ENCODE measurements at regions not wholly inside any gene's neighbourhood (a gene's known extent, or its start where the extent isn't known, plus 50 kb on each side); places are given as distances from the start of the nearest gene placed in this dataset.
"Not testable (repeated sequence)": the region's sequence is repeated elsewhere in the genome, so short reads cannot be mapped to it uniquely, and the experiment has no call there.

GRCh38 chr14:81728447-81728846 is 194.8 kb upstream of the SEL1L start:
- intact Hi-C loops (cut with DNase I): no loop called here
- ATAC-seq: no peak
- DNase-seq: no peak

DNA sequence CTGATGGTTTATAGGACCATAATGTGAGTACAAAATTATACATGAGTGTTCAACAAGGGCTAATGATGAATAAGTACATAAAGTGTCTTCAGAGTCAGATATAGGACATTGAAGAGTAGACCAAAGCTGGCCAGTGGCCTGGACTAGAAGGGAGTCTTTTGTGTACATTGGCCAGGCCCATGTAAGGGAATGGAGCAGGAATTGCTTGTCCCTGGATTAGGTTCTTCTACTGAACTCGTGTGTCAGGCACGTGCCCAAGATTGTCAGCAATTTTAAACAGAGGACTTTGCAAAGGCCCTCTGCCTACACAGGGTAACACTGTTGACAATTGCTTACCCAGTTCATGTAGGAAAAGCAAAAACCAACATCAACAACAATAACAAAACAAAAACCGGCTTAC is 196.0 kb upstream of the SEL1L start:
- ATAC-seq: no peak
- intact Hi-C loops (cut with DNase I): no loop called here

GRCh38 chr14:81737938-81738337 is 204.3 kb upstream of the SEL1L start:
- ATAC-seq (no peak), DNase-seq (no peak)
- intact Hi-C loops (cut with DNase I): no loop called here

More for the DNA sequence above, 196.0 kb upstream of the SEL1L start:
- DNase-seq: no peak

GRCh38 chr14:81738946-81739659 is 205.4 kb upstream of the SEL1L start:
- DNase-seq (no peak), ATAC-seq (no peak)
- intact Hi-C loops (cut with DNase I): no loop called here

- DNase-seq: no peak
- ATAC-seq: no peak
- intact Hi-C loops (cut with DNase I): no loop called here
These were observed 210.0 kb upstream of the SEL1L start for GRCh38 chr14:81743605-81744004.

DNA sequence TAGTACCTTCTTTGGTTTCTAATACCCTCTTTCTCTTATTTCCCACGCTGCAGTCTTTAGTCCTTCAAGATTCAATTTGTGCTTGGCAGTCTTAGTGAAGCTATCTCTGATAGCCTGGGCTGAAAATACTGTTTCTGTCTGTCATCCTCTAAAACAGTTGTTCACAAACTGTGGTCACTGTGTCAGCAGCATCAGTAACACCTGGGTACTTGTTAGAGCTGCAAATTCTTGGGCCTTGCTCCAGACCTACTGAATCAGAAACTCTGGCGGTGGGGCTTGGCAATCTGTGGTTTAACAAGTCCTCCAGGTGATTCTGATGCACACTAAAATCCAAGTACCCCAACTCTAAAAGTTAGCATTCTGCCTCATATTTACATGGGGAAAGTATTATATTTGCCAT is 217.5 kb upstream of the SEL1L start:
- ATAC-seq (peak in 1 of 2 donors; percentile 71), DNase-seq (peak; percentile 19)
- intact Hi-C loops (cut with DNase I): no loop called here

DNA sequence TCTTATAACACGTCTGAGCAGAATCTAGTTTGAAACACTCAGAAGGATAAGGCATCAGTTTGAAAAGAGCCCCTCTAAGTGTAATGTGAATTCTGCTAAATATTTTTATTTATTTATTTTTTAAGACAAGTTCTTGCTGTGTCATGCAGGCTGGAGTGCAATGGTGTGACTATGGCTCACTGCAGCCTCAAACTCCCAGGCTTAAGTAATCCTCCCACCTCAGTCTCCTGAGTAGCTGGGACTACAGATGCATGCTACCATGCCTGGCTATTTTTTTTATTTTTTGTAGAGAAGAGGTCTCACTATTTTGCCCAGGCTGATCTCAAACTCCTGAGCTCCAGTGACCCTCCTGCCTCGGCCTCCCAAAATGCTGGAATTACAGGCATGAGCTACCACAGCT is 225.9 kb upstream of the SEL1L start:
- no peak for DNase-seq
- intact Hi-C loops (cut with DNase I): no loop called here
- no peak for ATAC-seq

- ATAC-seq: no peak
- intact Hi-C loops (cut with DNase I): no loop called here
- DNase-seq: no peak
These were observed 232.1 kb upstream of the SEL1L start for GRCh38 chr14:81765651-81766275.

DNA sequence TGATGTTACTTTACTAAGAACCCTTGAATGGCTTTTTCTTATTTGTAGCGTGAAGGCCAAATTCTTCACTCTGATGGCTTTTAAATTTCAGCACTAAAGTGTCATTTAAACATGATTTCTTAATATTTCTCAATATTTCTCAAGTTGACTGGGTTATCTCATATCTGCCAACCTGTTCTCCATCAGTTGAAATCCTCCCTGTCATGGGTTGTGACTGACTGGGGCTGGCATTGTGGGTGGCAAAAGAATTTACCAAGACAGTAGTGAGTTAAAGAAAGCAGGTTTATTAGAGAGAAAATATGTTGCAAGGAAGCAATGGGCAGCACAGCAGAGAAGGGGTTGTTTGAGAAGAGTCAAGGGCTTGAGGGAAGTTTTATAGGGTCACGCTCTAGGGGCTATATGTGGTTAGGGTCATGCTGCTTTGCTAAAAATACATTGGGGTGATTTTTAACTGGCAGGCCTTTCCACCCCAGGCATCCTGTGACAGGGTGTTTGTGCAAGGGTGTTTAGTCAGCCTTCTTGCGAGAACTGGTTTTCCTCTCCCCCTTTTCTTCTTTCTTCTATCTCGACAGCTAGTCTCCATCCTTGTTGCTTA is 232.8 kb upstream of the SEL1L start:
- intact Hi-C loops (cut with DNase I): no loop called here
- no peak for DNase-seq
- ATAC-seq: no peak

GRCh38 chr14:81767266-81767995 is 233.8 kb upstream of the SEL1L start:
- DNase-seq (no peak), ATAC-seq (no peak)
- intact Hi-C loops (cut with DNase I): no loop called here

DNA sequence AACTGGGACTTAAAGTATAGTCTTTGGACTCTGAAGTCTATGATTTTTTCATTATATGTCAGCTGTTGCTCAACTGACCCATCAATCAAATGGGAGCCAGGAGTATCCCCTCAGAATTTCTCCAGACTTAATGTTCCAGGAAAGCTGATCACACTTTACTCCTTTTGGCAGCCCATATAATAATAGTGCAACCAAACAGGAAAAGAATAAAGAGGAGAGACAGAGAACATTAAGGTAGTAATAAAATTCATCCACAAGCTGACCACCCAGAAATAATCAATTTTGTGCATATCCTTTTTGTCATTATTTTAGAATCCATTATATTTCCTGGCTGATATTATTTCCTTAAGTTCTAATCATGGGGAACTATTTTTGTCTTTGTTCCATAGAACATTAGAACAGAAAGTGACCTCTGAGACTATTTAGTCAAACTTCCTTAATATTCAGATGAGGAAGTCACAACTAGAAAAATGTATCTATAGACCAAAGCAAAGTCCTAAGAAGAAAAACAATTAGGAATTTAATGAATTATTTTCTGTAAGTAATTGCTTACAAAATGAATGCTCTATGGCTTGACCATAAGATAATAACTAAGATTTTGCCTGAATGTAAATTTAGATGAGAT is 238.1 kb upstream of the SEL1L start:
- no peak for ATAC-seq
- intact Hi-C loops (cut with DNase I): no loop called here
- DNase-seq: no peak

- intact Hi-C loops (cut with DNase I): no loop called here
- ATAC-seq (no peak), DNase-seq (no peak)
These were observed 238.7 kb upstream of the SEL1L start for GRCh38 chr14:81772381-81772780.

DNA sequence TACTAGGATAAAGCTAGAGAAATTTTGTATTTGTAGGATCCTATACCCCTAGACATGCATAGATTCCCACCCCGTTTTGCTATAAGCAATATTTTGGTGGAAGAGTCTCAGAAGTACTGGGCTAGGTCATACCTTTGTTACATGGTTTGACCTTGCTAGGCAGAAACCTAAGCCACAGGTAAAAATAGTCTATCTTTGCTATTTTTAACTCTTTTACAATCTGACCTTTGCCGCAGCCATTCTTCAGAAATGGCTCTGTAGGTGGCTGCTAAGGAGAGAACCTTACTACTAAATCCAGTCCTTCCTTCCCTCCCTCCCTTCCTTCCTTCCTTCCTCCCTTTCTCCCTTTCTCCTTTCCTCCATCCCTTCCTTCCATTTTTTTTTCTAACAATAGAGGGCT is 242.9 kb upstream of the SEL1L start:
- DNase-seq (no peak), ATAC-seq (no peak)
- intact Hi-C loops (cut with DNase I): no loop called here

GRCh38 chr14:81781798-81782197 is 248.1 kb upstream of the SEL1L start:
- ATAC-seq; DNase-seq; intact Hi-C loops (cut with DNase I): not testable (repeated sequence)

DNA sequence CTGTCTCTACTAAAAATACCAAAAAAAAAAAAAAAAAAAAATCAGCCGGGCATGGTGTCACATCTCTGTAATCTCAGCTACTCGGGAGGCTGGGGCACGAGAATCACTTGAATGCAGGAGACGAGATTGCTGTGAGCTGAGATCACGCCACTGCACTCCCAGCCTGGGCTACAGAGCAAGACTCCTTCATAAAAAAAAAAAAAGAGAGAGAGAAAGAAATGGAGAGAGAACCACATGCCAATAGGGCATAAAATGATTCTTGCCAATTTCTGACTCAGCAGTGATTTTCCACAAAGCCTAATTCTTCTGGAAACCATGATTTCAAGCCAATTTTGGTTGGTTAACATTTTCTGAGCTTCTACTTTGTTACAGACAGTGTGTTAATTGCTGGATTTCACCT is 250.4 kb upstream of the SEL1L start:
- DNase-seq (peak; percentile 16), ATAC-seq (peak in 1 of 2 donors; percentile 34)
- intact Hi-C loops (cut with DNase I): no loop called here

GRCh38 chr14:81797315-81797714 is 263.7 kb upstream of the SEL1L start:
- no peak for DNase-seq
- intact Hi-C loops (cut with DNase I): no loop called here
- ATAC-seq: no peak

DNA sequence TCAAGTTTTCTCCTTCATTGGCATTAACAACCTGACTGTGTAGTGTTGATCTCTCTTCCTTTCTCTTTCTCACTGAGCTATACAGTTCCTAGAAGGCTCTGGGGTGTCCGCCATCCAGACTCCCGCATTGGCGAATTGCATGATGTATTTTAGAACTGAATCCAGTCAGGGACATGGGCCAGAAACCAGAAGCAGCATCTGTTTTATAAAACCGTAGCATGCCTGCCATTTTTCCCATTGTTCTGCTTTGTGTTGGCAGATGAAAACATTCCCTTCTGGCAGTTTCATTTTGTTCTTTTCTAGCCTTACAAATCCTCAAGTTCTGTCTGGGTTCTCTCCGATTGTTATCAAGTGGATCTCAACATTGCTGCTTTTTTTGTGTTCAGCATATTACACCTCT is 268.3 kb upstream of the SEL1L start:
- DNase-seq: no peak
- peak in 1 of 2 donors; percentile 34 for ATAC-seq
- intact Hi-C loops (cut with DNase I): no loop called here

GRCh38 chr14:81802341-81802740 is 268.7 kb upstream of the SEL1L start:
- intact Hi-C loops (cut with DNase I): no loop called here
- DNase-seq (no peak), ATAC-seq (no peak)

DNA sequence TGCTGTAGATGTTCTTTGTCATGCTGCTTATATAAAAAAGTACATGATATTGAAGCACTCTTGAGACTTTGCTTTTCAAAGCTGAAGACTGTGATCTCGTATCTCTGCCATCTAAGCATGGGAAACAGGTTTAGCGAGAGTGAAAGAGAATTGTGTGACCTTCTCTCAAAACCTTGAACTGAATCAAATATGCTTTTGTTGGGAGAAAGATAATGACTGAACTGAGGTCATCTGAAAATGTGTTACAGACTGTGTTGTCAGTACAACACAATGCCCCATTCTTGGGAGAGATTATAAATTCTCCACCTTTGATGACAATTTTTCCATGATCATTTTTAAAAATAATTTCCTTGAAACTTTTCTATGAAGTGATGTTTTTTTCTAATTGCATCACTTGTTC is 272.1 kb upstream of the SEL1L start:
- intact Hi-C loops (cut with DNase I): no loop called here
- ATAC-seq: no peak
- no peak for DNase-seq

Data from left cardiac atrium (tissue), 4 donors.